Mucosa of descending colon (tissue), 3 donors: ENCODE measurements at regions not wholly inside any gene's neighbourhood (a gene's known extent, or its start where the extent isn't known, plus 50 kb on each side); places are given as distances from the start of the nearest gene placed in this dataset.

Experiments used
- ATAC-seq: fragments of 200-7000 bp; cut with Tn5 transposase; one replicate; pipeline ENCODE4 v1.9.1; 2020; ENCODE audit warnings: mild to moderate bottlenecking, moderate library complexity
- DNase-seq, 3 donors: peaks; one replicate each; pipeline ENCODE4 v3.0.0-alpha.2; 2020
- H3K36me3 ChIP-seq: fragments of 200-600 bp; one replicate; pipeline ENCODE4 v1.8.0; 2021; ENCODE audit warnings: low read depth, mild to moderate bottlenecking
- H3K4me1 ChIP-seq: fragments of 200-600 bp; one replicate; pipeline ENCODE4 v1.8.0; 2021; ENCODE audit warnings: low read depth, mild to moderate bottlenecking
- H3K4me3 ChIP-seq: fragments of 200-600 bp; one replicate; pipeline ENCODE4 v1.8.0; 2021; ENCODE audit warnings: mild to moderate bottlenecking
- H3K9me3 ChIP-seq: fragments of 200-600 bp; one replicate; pipeline ENCODE4 v1.8.0; 2021; ENCODE audit warnings: mild to moderate bottlenecking
- CTCF ChIP-seq: fragments of 200-600 bp; IDR thresholded peaks from one replicate; pipeline ENCODE4 v1.8.0; 2022; ENCODE audit warnings: antibody characterized with exemption, mild to moderate bottlenecking
- intact Hi-C, 2 donors: fragments of 100-400 bp; cut with DNase I in 1 of 2; cut with micrococcal nuclease in 1 of 2; formaldehyde crosslinking; loops; one replicate each; pipeline versions ENCODE4 v1.11.0 to v1.11.1; 2022; cut with DNase I, micrococcal nuclease
- donor health status: DM: no; HTN: no; CAD: no; lungs with moderate emphysema.
- donor health status: DM: no; HTN: no; CAD: no.
- donor health status: DM: no; HTN: yes; CAD: no.

GRCh38 chr1:82540006-82540405 is 739.3 kb downstream of the ADGRL2 start:
- TF ChIP-seq CTCF: no peak
- no peak for DNase-seq
- Histone ChIP-seq H3K36me3 (no peaks in the 10 kb centered on the region), H3K4me3 (no peak overlapping the region), H3K4me1 (no peaks in the 10 kb centered on the region), H3K9me3 (peaks cover 5% of the 10 kb centered on the region)
- no peak for ATAC-seq
- intact Hi-C loops: no loop called here

DNA sequence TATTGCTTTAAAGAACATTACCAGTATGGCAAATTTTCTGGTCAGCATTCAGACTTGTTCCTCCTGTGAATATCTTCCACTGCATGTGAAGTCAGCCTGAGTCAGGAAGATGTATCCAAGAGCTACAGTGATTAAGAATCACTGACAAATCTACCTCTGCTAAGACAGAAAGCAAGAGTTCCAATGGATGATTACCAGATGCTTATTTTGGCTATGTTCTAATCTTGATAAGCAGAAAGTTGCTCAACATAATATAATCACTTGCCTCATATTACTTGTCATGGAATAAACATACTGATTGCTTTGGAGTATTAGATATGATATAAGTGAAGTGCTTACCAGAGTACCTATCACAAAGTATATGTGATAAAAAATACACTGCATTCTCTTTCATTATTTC is 738.1 kb downstream of the ADGRL2 start:
- Histone ChIP-seq H3K9me3 (peaks cover 5% of the 10 kb centered on the region), H3K36me3 (no peaks in the 10 kb centered on the region), H3K4me1 (no peaks in the 10 kb centered on the region), H3K4me3 (no peak overlapping the region)
- DNase-seq (no peak), ATAC-seq (no peak)
- intact Hi-C loops: no loop called here
- TF ChIP-seq CTCF: no peak

DNA sequence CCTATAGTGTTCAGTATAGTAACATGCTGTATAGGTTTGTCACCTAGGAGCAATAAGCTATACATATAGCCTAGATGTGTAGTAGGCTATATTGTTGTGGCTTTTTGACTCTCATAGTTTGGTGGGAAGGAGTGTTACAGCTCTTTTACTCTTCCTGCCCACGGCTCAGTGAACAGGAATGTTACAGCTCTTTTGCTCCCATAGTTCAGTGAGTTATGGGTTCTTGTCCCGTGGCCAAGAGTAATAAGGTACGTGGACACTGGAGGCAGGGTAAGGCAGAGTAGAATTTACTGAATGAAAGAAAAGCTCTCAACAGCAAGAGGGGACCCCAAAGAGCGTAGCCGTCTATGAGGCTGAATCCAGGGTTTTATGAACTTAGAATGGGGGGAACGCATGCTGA is 734.3 kb downstream of the ADGRL2 start:
- H3K4me1 ChIP-seq: no peaks in the 10 kb centered on the region
- no peak overlapping the region for H3K4me3 ChIP-seq
- no peak for ATAC-seq
- intact Hi-C loops: no loop called here
- no peak for TF ChIP-seq CTCF
- H3K36me3 ChIP-seq: no peaks in the 10 kb centered on the region
- H3K9me3 ChIP-seq: no peaks in the 10 kb centered on the region
- no peak for DNase-seq

GRCh38 chr1:82525378-82525777 is 724.6 kb downstream of the ADGRL2 start:
- no peak for ATAC-seq
- no peak for DNase-seq
- Histone ChIP-seq H3K4me1 (no peaks in the 10 kb centered on the region), H3K4me3 (no peak overlapping the region), H3K36me3 (no peaks in the 10 kb centered on the region), H3K9me3 (no peaks in the 10 kb centered on the region)
- intact Hi-C loops: no loop called here
- no peak for TF ChIP-seq CTCF

GRCh38 chr1:82520611-82521010 is 719.9 kb downstream of the ADGRL2 start:
- Histone ChIP-seq H3K4me1 (no peaks in the 10 kb centered on the region), H3K36me3 (no peaks in the 10 kb centered on the region), H3K4me3 (no peak overlapping the region), H3K9me3 (no peaks in the 10 kb centered on the region)
- DNase-seq (no peak), ATAC-seq (no peak)
- TF ChIP-seq CTCF: no peak
- intact Hi-C loops: no loop called here

DNA sequence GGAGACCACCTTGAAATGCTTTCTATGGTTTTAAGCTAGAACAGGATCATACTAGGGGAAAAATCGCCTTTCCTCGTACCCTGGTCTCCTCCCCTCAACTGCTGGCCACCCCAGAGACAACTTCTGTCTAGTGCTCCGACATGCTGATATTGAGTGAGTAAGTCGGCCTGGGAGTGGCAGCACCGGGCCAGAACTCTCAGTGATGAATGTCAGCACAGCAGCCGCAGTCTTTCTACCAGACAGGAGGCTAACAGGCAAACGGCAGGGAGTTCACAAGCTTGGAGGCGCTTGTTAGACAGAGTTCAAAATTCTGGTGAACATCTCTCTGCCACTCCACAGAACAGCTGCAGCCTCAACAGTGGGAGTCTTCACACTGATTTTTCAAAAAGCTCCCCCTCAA is 716.9 kb downstream of the ADGRL2 start:
- TF ChIP-seq CTCF: no peak
- Histone ChIP-seq H3K36me3 (no peaks in the 10 kb centered on the region), H3K9me3 (no peaks in the 10 kb centered on the region), H3K4me1 (no peaks in the 10 kb centered on the region), H3K4me3 (no peak overlapping the region)
- intact Hi-C loops: no loop called here
- DNase-seq (peak in 1 of 3 donors; percentile 18), ATAC-seq (no peak)
